SK-N-SH treated with all-trans-retinoic acid at 6 μM for 48 hours (cell line): ENCODE measurements at regions not wholly inside any gene's neighbourhood (a gene's known extent, or its start where the extent isn't known, plus 50 kb on each side); places are given as distances from the start of the nearest gene placed in this dataset.

Source experiments
- ATAC-seq: fragments of 200-7000 bp; cut with Tn5 transposase; 3 replicates; pipeline ENCODE4 v1.9.1; 2020; ENCODE audit warnings: mild to moderate bottlenecking, moderate library complexity
- ARNTL ChIP-seq: fragments of 450-650 bp; formaldehyde crosslinking; IDR thresholded peaks from 2 replicates; pipeline ENCODE4 v1.5.0; 2020; ENCODE audit warnings: low read depth, mild to moderate bottlenecking, moderate library complexity, borderline replicate concordance
- BACH2 ChIP-seq: fragments of 250-450 bp; sonication (Bioruptor Pico); IDR thresholded peaks from 2 replicates; pipeline ENCODE4 v1.9.0; 2021; ENCODE audit warnings: mild to moderate bottlenecking, borderline replicate concordance
- CSDC2 ChIP-seq: fragments of 250-450 bp; sonication (Bioruptor Pico); IDR thresholded peaks from 2 replicates; pipeline ENCODE4 v1.5.0; 2020; ENCODE audit warnings: mild to moderate bottlenecking, moderate library complexity
- ESRRG ChIP-seq: fragments of 250-450 bp; sonication (Bioruptor Pico); IDR thresholded peaks from 2 replicates; pipeline ENCODE4 v1.6.1; 2021; ENCODE audit warnings: mild to moderate bottlenecking
- ISL1 ChIP-seq: fragments of 250-450 bp; sonication (Bioruptor Pico); IDR thresholded peaks from 2 replicates; pipeline ENCODE4 v2.1.2; 2022; ENCODE audit warnings: mild to moderate bottlenecking, moderate library complexity
- OSR1 ChIP-seq: fragments of 250-450 bp; sonication (Bioruptor Pico); IDR thresholded peaks from 2 replicates; pipeline ENCODE4 v1.8.0; 2022; ENCODE audit warnings: moderate library complexity, mild to moderate bottlenecking, inconsistent platforms
- PPARA ChIP-seq: fragments of 250-450 bp; sonication (Bioruptor Pico); IDR thresholded peaks from 2 replicates; pipeline ENCODE4 v1.5.0; 2020; ENCODE audit warnings: mild to moderate bottlenecking, borderline replicate concordance
- RARB ChIP-seq: fragments of 250-450 bp; sonication (Bioruptor Pico); IDR thresholded peaks from 2 replicates; pipeline ENCODE4 v1.8.0; 2021; ENCODE audit warnings: mild to moderate bottlenecking, moderate library complexity
- TCF4 ChIP-seq: fragments of 250-450 bp; sonication (Bioruptor Pico); IDR thresholded peaks from 2 replicates; pipeline ENCODE4 v1.8.0; 2021; ENCODE audit warnings: mild to moderate bottlenecking, moderate library complexity, borderline replicate concordance
- TOX ChIP-seq: fragments of 250-450 bp; sonication (Bioruptor Pico); IDR thresholded peaks from 2 replicates; pipeline ENCODE4 v1.8.0; 2021; ENCODE audit warnings: mild to moderate bottlenecking, moderate library complexity, borderline replicate concordance
- TSHZ2 ChIP-seq: fragments of 250-450 bp; sonication (Bioruptor Pico); IDR thresholded peaks from 2 replicates; pipeline ENCODE4 v1.5.0; 2020; ENCODE audit warnings: mild to moderate bottlenecking, moderate library complexity
- ZC3H10 ChIP-seq: fragments of 250-450 bp; sonication (Bioruptor Pico); IDR thresholded peaks from 2 replicates; pipeline ENCODE4 v1.5.1; 2021; ENCODE audit warnings: mild to moderate bottlenecking, moderate library complexity
- ZFP3 ChIP-seq: fragments of 250-450 bp; sonication (Bioruptor Pico); IDR thresholded peaks from 2 replicates; pipeline ENCODE4 v1.5.0; 2020; ENCODE audit warnings: mild to moderate bottlenecking, moderate library complexity
- ZFP30 ChIP-seq: fragments of 450-650 bp; formaldehyde crosslinking; IDR thresholded peaks from 2 replicates; pipeline ENCODE4 v1.5.0; 2022; ENCODE audit warnings: mild to moderate bottlenecking, moderate library complexity
- ZNF565 ChIP-seq: fragments of 450-650 bp; formaldehyde crosslinking; conservative IDR thresholded peaks from 2 replicates; pipeline ENCODE4 v1.5.0; 2020; ENCODE audit warnings: low read depth, mild to moderate bottlenecking, moderate library complexity
- ZNF70 ChIP-seq: fragments of 450-650 bp; formaldehyde crosslinking; IDR thresholded peaks from 2 replicates; pipeline ENCODE4 v1.5.0; 2020; ENCODE audit warnings: mild to moderate bottlenecking, moderate library complexity
- ZNF8 ChIP-seq: fragments of 450-650 bp; formaldehyde crosslinking; IDR thresholded peaks from 2 replicates; pipeline ENCODE4 v1.5.0; 2020; ENCODE audit warnings: mild to moderate bottlenecking, moderate library complexity
- TF ChIP-seq, protein P1 (sequence below): fragments of 250-450 bp; sonication (Bioruptor Pico); IDR thresholded peaks from 2 replicates; pipeline ENCODE4 v1.5.1; 2021; ENCODE audit warnings: mild to moderate bottlenecking, moderate library complexity
- TF ChIP-seq, protein P2 (sequence below): fragments of 250-450 bp; sonication (Bioruptor Pico); IDR thresholded peaks from 2 replicates; pipeline ENCODE4 v1.5.1; 2020; ENCODE audit warnings: low read depth, mild to moderate bottlenecking, moderate library complexity
- TF ChIP-seq, protein P3 (sequence below): fragments of 250-450 bp; sonication (Bioruptor Pico); IDR thresholded peaks from 2 replicates; pipeline ENCODE4 v1.8.0; 2020; ENCODE audit warnings: mild to moderate bottlenecking, moderate library complexity, borderline replicate concordance

GRCh38 chr9:78533500-78533899 is 236.6 kb downstream of the PSAT1 start:
- TF ChIP-seq RARB (no peak), TSHZ2 (CRISPR knock-in tag) (no peak), ZNF565 (no peak)
- TF ChIP-seq, protein P1, sequence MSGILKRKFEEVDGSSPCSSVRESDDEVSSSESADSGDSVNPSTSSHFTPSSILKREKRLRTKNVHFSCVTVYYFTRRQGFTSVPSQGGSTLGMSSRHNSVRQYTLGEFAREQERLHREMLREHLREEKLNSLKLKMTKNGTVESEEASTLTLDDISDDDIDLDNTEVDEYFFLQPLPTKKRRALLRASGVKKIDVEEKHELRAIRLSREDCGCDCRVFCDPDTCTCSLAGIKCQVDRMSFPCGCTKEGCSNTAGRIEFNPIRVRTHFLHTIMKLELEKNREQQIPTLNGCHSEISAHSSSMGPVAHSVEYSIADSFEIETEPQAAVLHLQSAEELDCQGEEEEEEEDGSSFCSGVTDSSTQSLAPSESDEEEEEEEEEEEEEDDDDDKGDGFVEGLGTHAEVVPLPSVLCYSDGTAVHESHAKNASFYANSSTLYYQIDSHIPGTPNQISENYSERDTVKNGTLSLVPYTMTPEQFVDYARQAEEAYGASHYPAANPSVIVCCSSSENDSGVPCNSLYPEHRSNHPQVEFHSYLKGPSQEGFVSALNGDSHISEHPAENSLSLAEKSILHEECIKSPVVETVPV: no peak
- peak; percentile 63 for ATAC-seq

DNA sequence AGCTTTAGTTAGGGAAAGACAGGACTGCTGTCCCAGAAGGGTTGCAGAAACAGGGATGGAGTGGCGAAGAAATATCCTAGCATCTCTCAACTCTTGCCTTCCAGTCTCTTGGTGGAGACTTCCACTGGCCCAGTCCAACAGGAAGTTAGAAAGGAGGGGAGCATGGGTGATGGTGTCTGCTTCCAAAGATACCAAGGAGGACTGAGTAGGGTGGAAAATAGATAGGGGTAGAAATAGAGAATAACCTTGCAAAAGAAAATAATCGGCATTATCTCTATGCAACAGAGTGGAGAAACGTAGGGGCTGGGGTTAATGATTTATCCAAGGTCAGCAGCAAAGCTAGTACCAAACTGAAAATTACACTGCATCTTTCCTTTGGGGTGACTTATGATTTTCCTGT is 242.3 kb downstream of the PSAT1 start:
- no peak for TF ChIP-seq ISL1 (CRISPR knock-in tag)
- TF ChIP-seq ZFP30 (CRISPR knock-in tag): no peak
- no peak for TF ChIP-seq TCF4 (CRISPR knock-in tag)
- TF ChIP-seq ARNTL: no peak
- TF ChIP-seq ZC3H10 (CRISPR knock-in tag): no peak
- no peak for TF ChIP-seq ZNF565
- no peak for TF ChIP-seq ESRRG (CRISPR knock-in tag)
- no peak for TF ChIP-seq PPARA (CRISPR knock-in tag)
- TF ChIP-seq CSDC2 (CRISPR knock-in tag): no peak
- TF ChIP-seq OSR1 (CRISPR knock-in tag): no peak
- no peak for TF ChIP-seq TOX (CRISPR knock-in tag)
- TF ChIP-seq, protein P1: no peak
- no peak for TF ChIP-seq ZFP3 (CRISPR knock-in tag)
- TF ChIP-seq, protein P2, sequence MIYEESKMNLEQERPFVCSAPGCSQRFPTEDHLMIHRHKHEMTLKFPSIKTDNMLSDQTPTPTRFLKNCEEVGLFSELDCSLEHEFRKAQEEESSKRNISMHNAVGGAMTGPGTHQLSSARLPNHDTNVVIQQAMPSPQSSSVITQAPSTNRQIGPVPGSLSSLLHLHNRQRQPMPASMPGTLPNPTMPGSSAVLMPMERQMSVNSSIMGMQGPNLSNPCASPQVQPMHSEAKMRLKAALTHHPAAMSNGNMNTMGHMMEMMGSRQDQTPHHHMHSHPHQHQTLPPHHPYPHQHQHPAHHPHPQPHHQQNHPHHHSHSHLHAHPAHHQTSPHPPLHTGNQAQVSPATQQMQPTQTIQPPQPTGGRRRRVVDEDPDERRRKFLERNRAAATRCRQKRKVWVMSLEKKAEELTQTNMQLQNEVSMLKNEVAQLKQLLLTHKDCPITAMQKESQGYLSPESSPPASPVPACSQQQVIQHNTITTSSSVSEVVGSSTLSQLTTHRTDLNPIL (CRISPR knock-in tag): no peak
- TF ChIP-seq RARB: no peak
- no peak for TF ChIP-seq ZNF8 (CRISPR knock-in tag)
- ATAC-seq: no peak

DNA sequence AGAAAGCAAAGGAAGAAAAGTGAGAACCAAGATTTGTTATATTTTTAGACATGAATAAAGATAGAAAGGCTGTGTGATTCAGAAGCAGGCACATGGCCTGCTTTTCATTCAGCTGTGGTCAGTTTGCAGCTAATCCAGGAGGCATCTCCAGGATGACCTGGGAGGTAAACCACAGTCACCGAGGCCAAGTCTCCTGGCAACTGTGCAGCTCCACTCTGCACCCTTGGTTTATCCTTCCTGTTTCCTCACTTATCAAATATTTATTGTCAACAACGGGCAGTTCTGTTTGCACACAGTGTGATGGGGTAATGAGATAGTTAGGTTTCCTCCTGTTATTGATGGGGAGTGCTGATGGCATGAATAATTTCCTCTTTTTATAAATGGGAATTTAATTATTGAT is 243.0 kb downstream of the PSAT1 start:
- peak; percentile 91 for ATAC-seq
- TF ChIP-seq TCF4 (CRISPR knock-in tag) (no peak), ZNF8 (CRISPR knock-in tag) (no peak), RARB (no peak), BACH2 (CRISPR knock-in tag) (no peak), ARNTL (no peak), ZFP30 (CRISPR knock-in tag) (no peak), TOX (CRISPR knock-in tag) (no peak), ZNF70 (CRISPR knock-in tag) (no peak), ISL1 (CRISPR knock-in tag) (no peak), TSHZ2 (CRISPR knock-in tag) (no peak), ZC3H10 (CRISPR knock-in tag) (no peak), PPARA (CRISPR knock-in tag) (no peak)
- TF ChIP-seq, protein P1: no peak
- TF ChIP-seq, protein P3, sequence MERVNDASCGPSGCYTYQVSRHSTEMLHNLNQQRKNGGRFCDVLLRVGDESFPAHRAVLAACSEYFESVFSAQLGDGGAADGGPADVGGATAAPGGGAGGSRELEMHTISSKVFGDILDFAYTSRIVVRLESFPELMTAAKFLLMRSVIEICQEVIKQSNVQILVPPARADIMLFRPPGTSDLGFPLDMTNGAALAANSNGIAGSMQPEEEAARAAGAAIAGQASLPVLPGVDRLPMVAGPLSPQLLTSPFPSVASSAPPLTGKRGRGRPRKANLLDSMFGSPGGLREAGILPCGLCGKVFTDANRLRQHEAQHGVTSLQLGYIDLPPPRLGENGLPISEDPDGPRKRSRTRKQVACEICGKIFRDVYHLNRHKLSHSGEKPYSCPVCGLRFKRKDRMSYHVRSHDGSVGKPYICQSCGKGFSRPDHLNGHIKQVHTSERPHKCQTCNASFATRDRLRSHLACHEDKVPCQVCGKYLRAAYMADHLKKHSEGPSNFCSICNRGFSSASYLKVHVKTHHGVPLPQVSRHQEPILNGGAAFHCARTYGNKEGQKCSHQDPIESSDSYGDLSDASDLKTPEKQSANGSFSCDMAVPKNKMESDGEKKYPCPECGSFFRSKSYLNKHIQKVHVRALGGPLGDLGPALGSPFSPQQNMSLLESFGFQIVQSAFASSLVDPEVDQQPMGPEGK: no peak
- TF ChIP-seq, protein P2 (CRISPR knock-in tag): no peak
